H1 (cell line): ENCODE measurements at regions not wholly inside any gene's neighbourhood (a gene's known extent, or its start where the extent isn't known, plus 50 kb on each side); places are given as distances from the start of the nearest gene placed in this dataset.

Source experiments
- ASH2L ChIP-seq: fragments of 200-600, 300-600 bp; sonication (generic); IDR thresholded peaks from one replicate; pipeline ENCODE4 v1.7.1; 2017; ENCODE audit warnings: low read length
- CHD2 ChIP-seq: IDR thresholded peaks from 2 replicates; pipeline ENCODE4 v1.6.1; 2012; ENCODE audit warnings: low read length, improper control_type of control experiment
- CHD7 ChIP-seq: fragments of 300-600 bp; sonication (generic); IDR thresholded peaks from 2 replicates; pipeline ENCODE4 v1.7.1; 2012; ENCODE audit warnings: low read length, moderate library complexity, mild to moderate bottlenecking, inconsistent platforms; ENCODE audit not compliant: insufficient replicate concordance
- CREB1 ChIP-seq: IDR thresholded peaks from 2 replicates; pipeline ENCODE4 v1.6.1; 2012; ENCODE audit warnings: inconsistent platforms
- CTBP2 ChIP-seq: IDR thresholded peaks from 2 replicates; pipeline ENCODE4 v1.7.0; 2011; ENCODE audit warnings: borderline replicate concordance, mild to moderate bottlenecking, moderate library complexity, mixed read lengths, low read length; ENCODE audit not compliant: insufficient read depth, insufficient read length
- EZH2 ChIP-seq: fragments of 200-600 bp; sonication (generic); IDR thresholded peaks from 2 replicates; pipeline ENCODE4 v1.7.1; 2012; ENCODE audit warnings: low read depth, mild to moderate bottlenecking, moderate library complexity, low read length, inconsistent platforms; ENCODE audit not compliant: severe bottlenecking
- FOSL1 ChIP-seq: IDR thresholded peaks from 2 replicates; pipeline ENCODE4 v1.6.1; 2011; ENCODE audit warnings: mild to moderate bottlenecking, low read depth, low read length, moderate library complexity; ENCODE audit not compliant: insufficient read depth
- HDAC2 ChIP-seq, 2 experiments: fragments of 300-600 bp in 1 of 2; sonication (generic) in 1 of 2; IDR thresholded peaks; 2 replicates each; pipeline ENCODE4 v1.6.1; 2011 to 2012; ENCODE audit warnings: low read depth in 2 of 2, low read length in 2 of 2, mild to moderate bottlenecking in 2 of 2, moderate library complexity in 2 of 2, borderline replicate concordance in 1 of 2, inconsistent platforms in 1 of 2
- KDM1A ChIP-seq: fragments of 200-600, 300-600 bp; sonication (generic); IDR thresholded peaks from 2 replicates; pipeline ENCODE4 v1.7.1; 2016; ENCODE audit warnings: mild to moderate bottlenecking, low read length, borderline replicate concordance
- MAFK ChIP-seq: IDR thresholded peaks from 2 replicates; pipeline ENCODE4 v1.6.1; 2012; ENCODE audit warnings: low read depth, mild to moderate bottlenecking, improper control_type of control experiment, low read length
- SIRT6 ChIP-seq: IDR thresholded peaks from one replicate; pipeline ENCODE4 v1.7.1; 2012; ENCODE audit warnings: low read length, inconsistent platforms
- SP2 ChIP-seq: IDR thresholded peaks from 2 replicates; pipeline ENCODE4 v1.6.1; 2012; ENCODE audit warnings: mild to moderate bottlenecking, low read length, inconsistent platforms
- TAF7 ChIP-seq: optimal IDR thresholded peaks from 2 replicates; pipeline ENCODE3; 2011; ENCODE audit warnings: low read depth, mild to moderate bottlenecking, inconsistent platforms, low read length, moderate library complexity, borderline replicate concordance

- TF ChIP-seq CHD7 (no peak), FOSL1 (no peak), CHD2 (no peak), CTBP2 (no peak), CREB1 (no peak), KDM1A (no peak), TAF7 (no peak), SIRT6 (no peak), HDAC2 (IDR thresholded peaks at IDR 0.05; ENCODE audit: borderline replicate concordance in 1 of 2, low read depth in 2 of 2, low read length in 2 of 2) (no peak), ASH2L (no peak), MAFK (no peak), SP2 (no peak), EZH2 (no peak)
Measured at GRCh38 chr11:44464741-44465140, 100.7 kb upstream of the CD82 start (continued).
